HEK293 (cell line): ENCODE measurements at regions not wholly inside any gene's neighbourhood (a gene's known extent, or its start where the extent isn't known, plus 50 kb on each side); places are given as distances from the start of the nearest gene placed in this dataset.

Experiments
- CTCF ChIA-PET: fragments of 350-600 bp; formaldehyde crosslinking; extraction: SDS; loops from one replicate; lab custom pipeline; 2021; ENCODE audit warnings: antibody characterized with exemption; lab: Yijun Ruan, JAX
- POLR2A ChIA-PET: fragments of 300-600 bp; formaldehyde crosslinking; extraction: SDS; loops from one replicate; lab custom pipeline; 2020; ENCODE audit warnings: antibody characterized with exemption, inconsistent platforms; lab: Yijun Ruan, JAX
- H3K27ac ChIP-seq: fragments of 200-500 bp; sonication (Bioruptor generic); 2 replicates; pipeline ENCODE4 v1.5.1; 2014; ENCODE audit warnings: low read depth, low read length, control low read depth, inconsistent platforms; ENCODE audit errors: extremely low read depth
- H3K36me3 ChIP-seq, 2 experiments: fragments of 200-500 bp in 1 of 2; sonication (Bioruptor generic) in 1 of 2; 1 replicate in 1 of 2; 2 replicates in 1 of 2; pipeline ENCODE4 v1.5.1; 2014 to 2017; ENCODE audit warnings: inconsistent platforms in 2 of 2, low read length in 2 of 2; ENCODE audit not compliant: control insufficient read depth in 2 of 2, insufficient read depth in 1 of 2
- H3K4me1 ChIP-seq: fragments of 200-500 bp; sonication (Bioruptor generic); 2 replicates; pipeline ENCODE4 v1.5.1; 2014; ENCODE audit warnings: mild to moderate bottlenecking, low read length, inconsistent platforms; ENCODE audit not compliant: control insufficient read depth, insufficient read depth
- H3K4me3 ChIP-seq: 2 replicates; pipeline ENCODE4 v1.5.1; 2011; ENCODE audit warnings: low read depth, mild to moderate bottlenecking, control low read depth, low read length, moderate library complexity
- H3K9me3 ChIP-seq: fragments of 200-500 bp; sonication (Bioruptor generic); 2 replicates; pipeline ENCODE4 v1.5.1; 2014; ENCODE audit warnings: low read depth, low read length, inconsistent platforms; ENCODE audit not compliant: control insufficient read depth, insufficient read depth
- BCL11A ChIP-seq: fragments of 450-650 bp; formaldehyde crosslinking; IDR thresholded peaks from 2 replicates; pipeline ENCODE4 v1.5.1; 2016; ENCODE audit warnings: low read depth, missing biosample characterization, missing genetic modification characterization
- GLIS1 ChIP-seq: fragments of 450-650 bp; formaldehyde crosslinking; IDR thresholded peaks from 2 replicates; pipeline ENCODE4 v1.5.1; 2016; ENCODE audit warnings: missing biosample characterization, missing genetic modification characterization
- HOXC10 ChIP-seq: sonication (generic); formaldehyde crosslinking; IDR thresholded peaks from 2 replicates; pipeline ENCODE4 v1.8.1; 2023; ENCODE audit warnings: mild to moderate bottlenecking, missing genetic modification reagents
- HOXD13 ChIP-seq: sonication (generic); formaldehyde crosslinking; IDR thresholded peaks from 2 replicates; pipeline ENCODE4 v1.8.0; 2022; ENCODE audit warnings: missing genetic modification reagents, borderline replicate concordance
- IKZF3 ChIP-seq: fragments of 450-650 bp; IDR thresholded peaks from 2 replicates; pipeline ENCODE4 v1.5.0; 2018; ENCODE audit warnings: missing biosample characterization, mild to moderate bottlenecking, missing genetic modification characterization, moderate library complexity
- KLF9 ChIP-seq: fragments of 450-650 bp; formaldehyde crosslinking; IDR thresholded peaks from 2 replicates; pipeline ENCODE4 v1.5.1; 2016; ENCODE audit warnings: missing biosample characterization, missing genetic modification characterization, low read depth
- ZBTB11 ChIP-seq: fragments of 450-650 bp; formaldehyde crosslinking; conservative IDR thresholded peaks from 2 replicates; pipeline ENCODE4 v1.5.1; 2016; ENCODE audit warnings: low read depth, missing biosample characterization, missing genetic modification characterization
- ZNF248 ChIP-seq: fragments of 450-650 bp; formaldehyde crosslinking; IDR thresholded peaks from 2 replicates; pipeline ENCODE4 v1.5.1; 2017; ENCODE audit warnings: missing biosample characterization, missing genetic modification characterization
- ZNF26 ChIP-seq: fragments of 450-650 bp; formaldehyde crosslinking; IDR thresholded peaks from 2 replicates; pipeline ENCODE4 v1.5.1; 2016; ENCODE audit warnings: missing biosample characterization, missing genetic modification characterization
- ZNF510 ChIP-seq: fragments of 450-650 bp; formaldehyde crosslinking; IDR thresholded peaks from 2 replicates; pipeline ENCODE4 v1.5.1; 2018; ENCODE audit warnings: mild to moderate bottlenecking, missing genetic modification characterization, missing biosample characterization; ENCODE audit not compliant: insufficient replicate concordance
- ZNF548 ChIP-seq: fragments of 450-650 bp; formaldehyde crosslinking; IDR thresholded peaks from 2 replicates; pipeline ENCODE4 v1.5.1; 2016; ENCODE audit warnings: missing biosample characterization, missing genetic modification characterization
- ZNF561 ChIP-seq: fragments of 450-650 bp; IDR thresholded peaks from 2 replicates; pipeline ENCODE4 v1.5.1; 2018; ENCODE audit warnings: missing biosample characterization, missing genetic modification characterization, borderline replicate concordance
- ZNF658 ChIP-seq: fragments of 450-650 bp; formaldehyde crosslinking; IDR thresholded peaks from 2 replicates; pipeline ENCODE4; 2016; ENCODE audit warnings: missing biosample characterization, missing genetic modification characterization
- ZSCAN30 ChIP-seq: fragments of 450-650 bp; IDR thresholded peaks from 2 replicates; pipeline ENCODE4 v1.5.1; 2018; ENCODE audit warnings: missing biosample characterization, mild to moderate bottlenecking, missing genetic modification characterization, moderate library complexity
- ZXDB ChIP-seq: fragments of 450-650 bp; formaldehyde crosslinking; IDR thresholded peaks from 2 replicates; pipeline ENCODE4 v1.5.1; 2016; ENCODE audit warnings: missing biosample characterization, missing genetic modification characterization
- TF ChIP-seq, protein P1 (sequence below): fragments of 450-650 bp; formaldehyde crosslinking; IDR thresholded peaks from 2 replicates; pipeline ENCODE4 v1.5.1; 2016; ENCODE audit warnings: missing biosample characterization, missing genetic modification characterization

- Histone ChIP-seq H3K36me3 (no peaks in the 10 kb centered on the region), H3K4me3 (no peak overlapping the region), H3K4me1 (no peaks in the 10 kb centered on the region), H3K9me3 (no peaks in the 10 kb centered on the region), H3K27ac (no peak overlapping the region)
- POLR2A ChIA-PET = no interaction called here
- TF ChIP-seq GLIS1 (tag by site-specific recombination) = no peak
- TF ChIP-seq HOXD13 (CRISPR knock-in tag) = no peak
- CTCF ChIA-PET = interaction anchor here (0.5 kb wide), 1 partner anchor 1211 kb away, joined by 3 read pairs; no protein-coding TSS in a partner anchor
These were observed 163.0 kb downstream of the SCG2 start for GRCh38 chr2:223439184-223439583.

- no peaks in the 10 kb centered on the region for H3K4me1 ChIP-seq
- H3K9me3 ChIP-seq = no peaks in the 10 kb centered on the region
- CTCF ChIA-PET = interaction anchor here (0.7 to 0.8 kb wide), 2 partner anchors 199 to 635 kb away, joined by 4 to 6 read pairs; no protein-coding TSS in a partner anchor
- H3K27ac ChIP-seq = no peak overlapping the region
- H3K4me3 ChIP-seq = no peak overlapping the region
- POLR2A ChIA-PET = no interaction called here
- TF ChIP-seq ZNF561 (no peak), ZNF510 (tag by site-specific recombination) (no peak), HOXD13 (CRISPR knock-in tag) (no peak), IKZF3 (no peak), ZNF248 (no peak), ZSCAN30 (tag by site-specific recombination) (no peak), ZNF548 (tag by site-specific recombination) (no peak), ZNF658 (no peak), HOXC10 (CRISPR knock-in tag) (no peak), ZBTB11 (tag by site-specific recombination) (no peak)
- TF ChIP-seq, protein P1, sequence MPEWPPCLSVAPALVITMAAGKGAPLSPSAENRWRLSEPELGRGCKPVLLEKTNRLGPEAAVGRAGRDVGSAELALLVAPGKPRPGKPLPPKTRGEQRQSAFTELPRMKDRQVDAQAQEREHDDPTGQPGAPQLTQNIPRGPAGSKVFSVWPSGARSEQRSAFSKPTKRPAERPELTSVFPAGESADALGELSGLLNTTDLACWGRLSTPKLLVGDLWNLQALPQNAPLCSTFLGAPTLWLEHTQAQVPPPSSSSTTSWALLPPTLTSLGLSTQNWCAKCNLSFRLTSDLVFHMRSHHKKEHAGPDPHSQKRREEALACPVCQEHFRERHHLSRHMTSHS (tag by site-specific recombination) = no peak
- TF ChIP-seq, all 188 proteins: peak for 0
- H3K36me3 ChIP-seq = no peaks in the 10 kb centered on the region
These were observed 162.4 kb downstream of the SCG2 start for GRCh38 chr2:223439786-223440185.

DNA sequence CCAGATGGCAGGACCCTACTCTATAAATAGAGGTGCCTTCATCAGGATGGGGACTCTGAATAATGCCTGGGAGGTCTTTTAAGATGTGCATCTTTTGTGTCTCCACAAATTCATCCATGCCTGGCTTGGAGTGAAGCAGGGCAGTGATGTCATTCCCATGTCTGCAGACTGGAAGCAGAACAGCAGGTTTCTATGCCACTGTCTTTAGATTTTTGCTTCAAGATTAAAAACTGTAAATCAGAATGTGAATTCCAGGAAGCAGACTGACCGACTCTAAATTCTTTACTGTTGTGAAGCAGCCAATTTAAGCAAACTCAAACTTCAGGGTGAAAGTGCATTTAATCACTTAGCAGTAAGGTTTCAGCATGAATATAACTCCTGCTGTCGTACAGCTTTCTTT lies 159.3 kb downstream of the SCG2 start:
- TF ChIP-seq BCL11A (no peak), KLF9 (tag by site-specific recombination) (no peak), ZNF26 (tag by site-specific recombination) (no peak), ZXDB (no peak)
- TF ChIP-seq, all 188 proteins: peak for 0
- H3K4me3 ChIP-seq = no peak overlapping the region
- H3K4me1 ChIP-seq = no peaks in the 10 kb centered on the region
- no peaks in the 10 kb centered on the region for H3K9me3 ChIP-seq
- POLR2A ChIA-PET = no interaction called here
- H3K36me3 ChIP-seq = no peaks in the 10 kb centered on the region
- CTCF ChIA-PET = no interaction called here
- H3K27ac ChIP-seq = no peak overlapping the region
